HEK293 (cell line): ENCODE measurements at regions not wholly inside any gene's neighbourhood (a gene's known extent, or its start where the extent isn't known, plus 50 kb on each side); places are given as distances from the start of the nearest gene placed in this dataset.

Experiments used
- CTCF ChIA-PET: fragments of 350-600 bp; formaldehyde crosslinking; extraction: SDS; loops from one replicate; lab custom pipeline; 2021; ENCODE audit warnings: antibody characterized with exemption; lab: Yijun Ruan, JAX
- POLR2A ChIA-PET: fragments of 300-600 bp; formaldehyde crosslinking; extraction: SDS; loops from one replicate; lab custom pipeline; 2020; ENCODE audit warnings: antibody characterized with exemption, inconsistent platforms; lab: Yijun Ruan, JAX
- H3K27ac ChIP-seq: fragments of 200-500 bp; sonication (Bioruptor generic); 2 replicates; pipeline ENCODE4 v1.5.1; 2014; ENCODE audit warnings: low read depth, low read length, control low read depth, inconsistent platforms; ENCODE audit errors: extremely low read depth
- H3K36me3 ChIP-seq, 2 experiments: fragments of 200-500 bp in 1 of 2; sonication (Bioruptor generic) in 1 of 2; 1 replicate in 1 of 2; 2 replicates in 1 of 2; pipeline ENCODE4 v1.5.1; 2014 to 2017; ENCODE audit warnings: inconsistent platforms in 2 of 2, low read length in 2 of 2; ENCODE audit not compliant: control insufficient read depth in 2 of 2, insufficient read depth in 1 of 2
- H3K4me1 ChIP-seq: fragments of 200-500 bp; sonication (Bioruptor generic); 2 replicates; pipeline ENCODE4 v1.5.1; 2014; ENCODE audit warnings: mild to moderate bottlenecking, low read length, inconsistent platforms; ENCODE audit not compliant: control insufficient read depth, insufficient read depth
- H3K4me3 ChIP-seq: 2 replicates; pipeline ENCODE4 v1.5.1; 2011; ENCODE audit warnings: low read depth, mild to moderate bottlenecking, control low read depth, low read length, moderate library complexity
- H3K9me3 ChIP-seq: fragments of 200-500 bp; sonication (Bioruptor generic); 2 replicates; pipeline ENCODE4 v1.5.1; 2014; ENCODE audit warnings: low read depth, low read length, inconsistent platforms; ENCODE audit not compliant: control insufficient read depth, insufficient read depth
- ATF2 ChIP-seq: fragments of 450-650 bp; formaldehyde crosslinking; IDR thresholded peaks from 2 replicates; pipeline ENCODE4 v1.5.1; 2016; ENCODE audit warnings: missing biosample characterization, missing genetic modification characterization, low read depth
- KLF7 ChIP-seq: fragments of 450-650 bp; formaldehyde crosslinking; IDR thresholded peaks from 2 replicates; pipeline ENCODE4 v1.5.1; 2016; ENCODE audit warnings: missing biosample characterization, missing genetic modification characterization, borderline replicate concordance
- PRDM10 ChIP-seq: fragments of 450-650 bp; formaldehyde crosslinking; IDR thresholded peaks from 2 replicates; pipeline ENCODE4 v1.5.1; 2016; ENCODE audit warnings: missing biosample characterization, missing genetic modification characterization
- SCRT1 ChIP-seq: fragments of 450-650 bp; formaldehyde crosslinking; IDR thresholded peaks from 2 replicates; pipeline ENCODE4 v1.5.1; 2016; ENCODE audit warnings: missing biosample characterization, missing genetic modification characterization, borderline replicate concordance
- ZNF138 ChIP-seq: fragments of 450-650 bp; formaldehyde crosslinking; IDR thresholded peaks from 2 replicates; pipeline ENCODE4 v1.5.1; 2016; ENCODE audit warnings: missing biosample characterization, missing genetic modification characterization, borderline replicate concordance
- ZNF2 ChIP-seq: fragments of 450-650 bp; formaldehyde crosslinking; IDR thresholded peaks from 2 replicates; pipeline ENCODE4 v1.5.1; 2016; ENCODE audit warnings: missing biosample characterization, missing genetic modification characterization
- ZNF266 ChIP-seq: fragments of 450-650 bp; formaldehyde crosslinking; IDR thresholded peaks from 2 replicates; pipeline ENCODE4 v1.5.1; 2016; ENCODE audit warnings: missing biosample characterization, missing genetic modification characterization, low read depth
- ZNF423 ChIP-seq: fragments of 450-650 bp; formaldehyde crosslinking; IDR thresholded peaks from 2 replicates; pipeline ENCODE4 v1.5.1; 2016; ENCODE audit warnings: missing biosample characterization, missing genetic modification characterization
- ZNF548 ChIP-seq: fragments of 450-650 bp; formaldehyde crosslinking; IDR thresholded peaks from 2 replicates; pipeline ENCODE4 v1.5.1; 2016; ENCODE audit warnings: missing biosample characterization, missing genetic modification characterization
- ZNF580 ChIP-seq: fragments of 450-650 bp; formaldehyde crosslinking; IDR thresholded peaks from 2 replicates; pipeline ENCODE4 v1.5.1; 2016; ENCODE audit warnings: missing biosample characterization, missing genetic modification characterization
- ZNF600 ChIP-seq: fragments of 450-650 bp; formaldehyde crosslinking; IDR thresholded peaks from 2 replicates; pipeline ENCODE4 v1.5.1; 2016; ENCODE audit warnings: missing biosample characterization, missing genetic modification characterization
- ZNF624 ChIP-seq: fragments of 450-650 bp; formaldehyde crosslinking; IDR thresholded peaks from 2 replicates; pipeline ENCODE4 v1.5.1; 2017; ENCODE audit warnings: missing biosample characterization, missing genetic modification characterization
- ZNF629 ChIP-seq: fragments of 450-650 bp; formaldehyde crosslinking; IDR thresholded peaks from 2 replicates; pipeline ENCODE4 v1.5.1; 2017; ENCODE audit warnings: missing biosample characterization, missing genetic modification characterization
- ZNF777 ChIP-seq: fragments of 450-650 bp; formaldehyde crosslinking; IDR thresholded peaks from 2 replicates; pipeline ENCODE4 v1.5.1; 2017; ENCODE audit warnings: missing biosample characterization, missing genetic modification characterization, borderline replicate concordance
- TF ChIP-seq, protein P1 (sequence below): fragments of 450-650 bp; formaldehyde crosslinking; IDR thresholded peaks from 2 replicates; pipeline ENCODE4 v1.5.1; 2017; ENCODE audit warnings: missing biosample characterization, missing genetic modification characterization

- Histone ChIP-seq H3K4me3 (no peak overlapping the region), H3K4me1 (no peaks in the 10 kb centered on the region), H3K36me3 (no peaks in the 10 kb centered on the region), H3K27ac (no peak overlapping the region)
- POLR2A ChIA-PET = no interaction called here
- no peak for TF ChIP-seq ZNF624
- no peak for TF ChIP-seq ZNF266 (tag by site-specific recombination)
- no peak for TF ChIP-seq ZNF548
- TF ChIP-seq ZNF777 (tag by site-specific recombination) = no peak
- TF ChIP-seq, protein P1, sequence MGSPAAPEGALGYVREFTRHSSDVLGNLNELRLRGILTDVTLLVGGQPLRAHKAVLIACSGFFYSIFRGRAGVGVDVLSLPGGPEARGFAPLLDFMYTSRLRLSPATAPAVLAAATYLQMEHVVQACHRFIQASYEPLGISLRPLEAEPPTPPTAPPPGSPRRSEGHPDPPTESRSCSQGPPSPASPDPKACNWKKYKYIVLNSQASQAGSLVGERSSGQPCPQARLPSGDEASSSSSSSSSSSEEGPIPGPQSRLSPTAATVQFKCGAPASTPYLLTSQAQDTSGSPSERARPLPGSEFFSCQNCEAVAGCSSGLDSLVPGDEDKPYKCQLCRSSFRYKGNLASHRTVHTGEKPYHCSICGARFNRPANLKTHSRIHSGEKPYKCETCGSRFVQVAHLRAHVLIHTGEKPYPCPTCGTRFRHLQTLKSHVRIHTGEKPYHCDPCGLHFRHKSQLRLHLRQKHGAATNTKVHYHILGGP (tag by site-specific recombination) = no peak
- no peak for TF ChIP-seq KLF7 (tag by site-specific recombination)
- TF ChIP-seq ZNF2 (tag by site-specific recombination) = no peak
- TF ChIP-seq, all 188 proteins: peak for 0
- no peaks in the 10 kb centered on the region for H3K9me3 ChIP-seq
- CTCF ChIA-PET = no interaction called here
Observed at GRCh38 chr2:236340251-236340650, 76.0 kb upstream of the ASB18 start.

GRCh38 chr2:236341067-236341466, 76.9 kb upstream of the ASB18 start:
- H3K27ac ChIP-seq = no peak overlapping the region
- H3K4me3 ChIP-seq = no peak overlapping the region
- ChIA-PET POLR2A (no interaction called here), CTCF (interaction anchor here (0.7 kb wide), 1 partner anchor 51 kb away, joined by 3 read pairs; no protein-coding TSS in a partner anchor)
- H3K9me3 ChIP-seq = no peaks in the 10 kb centered on the region
- H3K4me1 ChIP-seq = no peaks in the 10 kb centered on the region
- TF ChIP-seq ZNF138 (tag by site-specific recombination) (no peak), ZNF423 (tag by site-specific recombination) (no peak), SCRT1 (tag by site-specific recombination) (no peak), ATF2 (tag by site-specific recombination) (no peak), ZNF629 (tag by site-specific recombination) (no peak), ZNF600 (tag by site-specific recombination) (no peak), ZNF2 (tag by site-specific recombination) (no peak), ZNF580 (tag by site-specific recombination) (no peak), ZNF548 (no peak)
- H3K36me3 ChIP-seq = no peaks in the 10 kb centered on the region

- Histone ChIP-seq H3K27ac (no peak overlapping the region), H3K9me3 (no peaks in the 10 kb centered on the region), H3K4me3 (no peak overlapping the region), H3K36me3 (no peaks in the 10 kb centered on the region), H3K4me1 (no peaks in the 10 kb centered on the region)
- TF ChIP-seq PRDM10 (tag by site-specific recombination) (no peak), ZNF548 (no peak)
- CTCF ChIA-PET = interaction anchor here (0.6 to 0.7 kb wide), 2 partner anchors 51 to 731 kb away, joined by 3 to 4 read pairs; no protein-coding TSS in a partner anchor
- POLR2A ChIA-PET = no interaction called here
Observed at GRCh38 chr2:236341721-236342120, 77.5 kb upstream of the ASB18 start.
